ENCODE measurements at regions not wholly inside any gene's neighbourhood (a gene's known extent, or its start where the extent isn't known, plus 50 kb on each side); places are given as distances from the start of the nearest gene placed in this dataset.

GRCh38 chr11:134756811-134757540 is 344.9 kb upstream of the B3GAT1 start (continued):
- TF ChIP-seq ZNF407 (CRISPR knock-in tag; IDR thresholded peaks at IDR 0.05; ENCODE audit: not compliant biosample characterization) (no peak), ZBTB3 (CRISPR knock-in tag; IDR thresholded peaks at IDR 0.05; ENCODE audit: borderline replicate concordance, low read depth) (no peak), CREB3 (CRISPR knock-in tag; IDR thresholded peaks at IDR 0.05) (no peak), SNAPC5 (CRISPR knock-in tag; IDR thresholded peaks at IDR 0.05; ENCODE audit: borderline replicate concordance) (no peak)
